Uterus (tissue), 3 donors: ENCODE measurements at regions not wholly inside any gene's neighbourhood (a gene's known extent, or its start where the extent isn't known, plus 50 kb on each side); places are given as distances from the start of the nearest gene placed in this dataset.

Experiments used
- DNase-seq, 2 donors: peaks; one replicate each; pipeline ENCODE4 v3.0.0-alpha.2; 2019 to 2020
- H3K27ac ChIP-seq, 2 donors: fragments of 200-600 bp; sonication (generic); 1 replicate in 1 of 2; 2 replicates in 1 of 2; pipeline ENCODE4 v1.5.1; 2016 to 2018
- H3K27me3 ChIP-seq, 2 donors: fragments of 200-600 bp; sonication (generic); one replicate each; pipeline ENCODE4 v1.5.1; 2018 to 2019; ENCODE audit warnings: control low read depth in 1 of 2
- H3K36me3 ChIP-seq, 2 donors: fragments of 200-600 bp; sonication (generic); one replicate each; pipeline ENCODE4 v1.5.1; 2019; ENCODE audit warnings: control low read depth in 1 of 2
- H3K4me1 ChIP-seq, 2 donors: fragments of 200-600 bp; sonication (generic); one replicate each; pipeline ENCODE4 v1.5.1; 2018 to 2019; ENCODE audit warnings: control low read depth in 1 of 2
- H3K4me3 ChIP-seq, 2 donors: fragments of 200-600 bp; sonication (generic); 1 replicate in 1 of 2; 2 replicates in 1 of 2; pipeline ENCODE4 v1.5.1; 2018 to 2019; ENCODE audit warnings: mild to moderate bottlenecking in 1 of 2
- H3K9me3 ChIP-seq, 2 donors: fragments of 200-600 bp; sonication (generic); one replicate each; pipeline ENCODE4 v1.5.1; 2019; ENCODE audit warnings: control low read depth in 1 of 2
- CTCF ChIP-seq, 4 experiments: fragments of 200-600 bp in 2 of 4; fragments of 450-650 bp in 2 of 4; sonication (generic) in 2 of 4; IDR thresholded peaks; one replicate each; pipeline ENCODE4 v1.5.1; 2016 to 2019; ENCODE audit warnings: antibody characterized with exemption in 4 of 4, mild to moderate bottlenecking in 2 of 4, moderate library complexity in 1 of 4
- POLR2A ChIP-seq, 2 donors: fragments of 450-650 bp; IDR thresholded peaks; one replicate each; pipeline ENCODE4 v1.6.1; 2016; ENCODE audit warnings: antibody characterized with exemption in 2 of 2, mild to moderate bottlenecking in 1 of 2, moderate library complexity in 1 of 2
- intact Hi-C: fragments of 100-400 bp; cut with DNase I; formaldehyde crosslinking; loops from one replicate; pipeline ENCODE4 v1.15.1; 2023; ENCODE audit warnings: low total_unique reads
- donor health status: DM: yes; HTN: yes; CAD: no.

- no peaks in the 10 kb centered on the region for H3K27me3 ChIP-seq
- no peak overlapping the region for H3K27ac ChIP-seq
- no peak overlapping the region for H3K4me3 ChIP-seq
- intact Hi-C loops, result no loop called here
- H3K9me3 ChIP-seq, result no peaks in the 10 kb centered on the region
- no peak for DNase-seq
- no peaks in the 10 kb centered on the region for H3K4me1 ChIP-seq
- TF ChIP-seq CTCF (IDR thresholded peaks at IDR 0.05) (no peak), POLR2A (IDR thresholded peaks at IDR 0.05) (no peak)
- no peaks in the 10 kb centered on the region for H3K36me3 ChIP-seq
Measured at GRCh38 chr13:63110466-63110865, 1694.8 kb upstream of the PCDH20 start.

GRCh38 chr13:63107179-63107943 lies 1691.7 kb upstream of the PCDH20 start:
- Histone ChIP-seq H3K4me3 (no peak overlapping the region), H3K27me3 (peaks cover 0 to 3% of the 10 kb centered on the region in 2 donors), H3K36me3 (no peaks in the 10 kb centered on the region), H3K9me3 (no peaks in the 10 kb centered on the region), H3K27ac (no peak overlapping the region), H3K4me1 (no peaks in the 10 kb centered on the region)
- intact Hi-C loops, result no loop called here
- TF ChIP-seq CTCF (IDR thresholded peaks at IDR 0.05) (no peak), POLR2A (IDR thresholded peaks at IDR 0.05) (no peak)
- DNase-seq, result no peak

- intact Hi-C loops, result no loop called here
- no peaks in the 10 kb centered on the region for H3K4me1 ChIP-seq
- TF ChIP-seq CTCF (IDR thresholded peaks at IDR 0.05) (no peak), POLR2A (IDR thresholded peaks at IDR 0.05) (no peak)
- H3K9me3 ChIP-seq, result no peaks in the 10 kb centered on the region
- H3K27ac ChIP-seq, result no peak overlapping the region
- no peak for DNase-seq
- H3K36me3 ChIP-seq, result no peaks in the 10 kb centered on the region
- no peak overlapping the region for H3K4me3 ChIP-seq
- no peaks in the 10 kb centered on the region for H3K27me3 ChIP-seq
Measured at GRCh38 chr13:63094717-63095116, 1679.1 kb upstream of the PCDH20 start.

- intact Hi-C loops, result no loop called here
- H3K9me3 ChIP-seq, result no peaks in the 10 kb centered on the region
- no peak overlapping the region for H3K27ac ChIP-seq
- H3K4me1 ChIP-seq, result no peaks in the 10 kb centered on the region
- TF ChIP-seq CTCF (IDR thresholded peaks at IDR 0.05) (no peak), POLR2A (IDR thresholded peaks at IDR 0.05) (no peak)
- no peaks in the 10 kb centered on the region for H3K36me3 ChIP-seq
- no peak overlapping the region for H3K4me3 ChIP-seq
- DNase-seq, result no peak
- H3K27me3 ChIP-seq, result no peaks in the 10 kb centered on the region
Measured at GRCh38 chr13:63093907-63094469, 1678.3 kb upstream of the PCDH20 start.

GRCh38 chr13:63092456-63092855 lies 1676.8 kb upstream of the PCDH20 start:
- Histone ChIP-seq H3K27ac (no peak overlapping the region), H3K4me3 (no peak overlapping the region), H3K4me1 (no peaks in the 10 kb centered on the region), H3K27me3 (no peaks in the 10 kb centered on the region), H3K36me3 (no peaks in the 10 kb centered on the region), H3K9me3 (no peaks in the 10 kb centered on the region)
- intact Hi-C loops, result no loop called here
- TF ChIP-seq CTCF (IDR thresholded peaks at IDR 0.05) (no peak), POLR2A (IDR thresholded peaks at IDR 0.05) (no peak)
- DNase-seq, result no peak
